ENCODE measurements at regions not wholly inside any gene's neighbourhood (a gene's known extent, or its start where the extent isn't known, plus 50 kb on each side); places are given as distances from the start of the nearest gene placed in this dataset.

GRCh38 chr2:176729706-176730569, 460.7 kb downstream of the MTX2 start:
- peak; percentile 20 for DNase-seq (ENCODE audit: low read depth)

DNA sequence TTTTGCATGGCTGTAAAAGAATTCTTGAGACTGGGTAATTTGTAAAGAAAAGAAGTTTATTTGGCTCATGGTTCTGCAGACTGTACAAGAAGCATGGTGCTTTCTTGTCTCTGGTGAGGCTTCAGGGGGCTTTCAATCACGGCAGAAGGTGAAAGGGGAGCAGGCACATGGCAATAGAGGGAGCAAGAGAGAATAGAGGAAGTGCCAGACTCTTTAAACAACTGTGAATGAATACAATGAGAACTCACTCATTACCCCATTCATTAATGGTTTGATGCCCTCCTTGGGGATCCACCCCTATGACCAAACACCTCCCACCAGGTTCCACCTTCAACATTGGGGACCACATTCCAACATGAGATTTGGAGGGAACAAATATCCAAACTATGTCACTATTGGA, 463.5 kb downstream of the MTX2 start:
- no peak for DNase-seq (ENCODE audit: low read depth)

DNA sequence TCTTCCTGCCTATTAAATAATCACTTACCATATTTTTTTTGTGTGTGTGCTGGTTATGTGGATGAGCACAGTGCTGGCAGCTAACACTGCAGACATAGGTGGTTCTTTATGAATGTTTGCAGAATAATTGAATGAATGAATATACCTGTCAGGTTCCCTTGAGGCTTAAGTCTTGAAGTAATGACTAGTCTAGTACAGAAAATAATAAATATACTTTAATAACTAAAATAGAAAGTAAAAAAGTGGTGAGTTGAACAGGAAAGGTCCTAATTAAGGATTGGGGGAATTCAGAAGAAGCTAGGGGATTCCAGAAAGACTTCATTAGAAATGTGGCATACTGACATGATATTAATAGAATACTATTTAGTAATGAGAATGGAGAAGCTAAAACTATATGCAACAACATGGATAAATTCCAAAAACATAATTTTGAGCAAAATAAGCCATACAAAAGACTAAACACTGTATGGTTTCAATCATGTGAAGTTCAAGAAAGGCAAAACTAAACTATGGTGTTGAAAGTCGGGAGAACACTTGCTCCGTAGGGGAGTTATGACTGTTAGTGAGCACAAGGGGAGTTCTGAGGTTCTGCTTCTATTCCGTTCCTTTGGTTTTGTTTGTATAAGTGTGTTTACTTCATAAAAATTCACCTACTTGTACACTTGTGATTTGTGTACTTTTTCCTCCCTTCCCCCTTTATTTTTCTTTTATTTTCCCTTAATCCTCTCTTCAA, 464.6 kb downstream of the MTX2 start:
- no peak for DNase-seq (ENCODE audit: low read depth)

DNA sequence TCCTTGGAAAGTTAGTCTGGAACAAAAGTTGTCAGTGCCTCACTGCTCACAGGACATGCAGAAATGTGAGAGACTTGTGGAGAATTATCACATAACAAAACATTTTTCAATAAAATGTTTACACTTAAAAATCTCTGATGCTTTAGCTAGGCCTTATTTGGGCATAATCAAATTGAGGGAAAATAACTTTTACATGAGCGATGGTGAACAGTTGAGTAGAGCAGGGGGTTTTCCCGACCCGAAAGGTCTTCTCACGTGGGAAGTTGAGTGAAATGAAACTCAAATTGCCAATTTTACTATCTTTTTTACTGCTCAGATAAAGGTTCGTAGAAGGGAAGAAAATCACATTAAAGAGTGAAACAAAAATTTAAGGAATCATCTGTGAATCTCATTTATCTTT, 465.6 kb downstream of the MTX2 start:
- no peak for DNase-seq (ENCODE audit: low read depth)

GRCh38 chr2:176742271-176742670, 470.3 kb upstream of the HNRNPA3 start:
- DNase-seq (ENCODE audit: low read depth), result no peak

DNA sequence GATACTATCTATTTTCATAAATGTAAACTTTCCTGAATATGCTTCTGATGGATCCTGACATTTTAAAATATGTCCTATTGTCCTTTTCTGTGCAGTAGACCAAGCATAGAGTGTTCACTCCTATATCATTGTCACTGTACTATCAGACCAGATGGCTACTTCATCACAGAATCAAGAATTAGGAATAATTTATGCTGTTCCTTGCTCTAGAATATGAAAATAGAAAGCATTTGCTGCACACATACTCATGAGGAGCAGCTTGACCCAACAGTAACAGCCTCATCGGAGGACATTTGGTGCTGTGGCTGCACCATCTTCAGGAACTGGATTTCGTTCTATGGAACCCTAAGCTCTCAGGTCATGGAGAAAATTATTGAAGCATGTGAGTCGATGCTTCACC, 468.9 kb upstream of the HNRNPA3 start:
- no peak for DNase-seq (ENCODE audit: low read depth)

GRCh38 chr2:176744146-176744545, 468.4 kb upstream of the HNRNPA3 start:
- DNase-seq (ENCODE audit: low read depth), result no peak

GRCh38 chr2:176745543-176746200, 466.9 kb upstream of the HNRNPA3 start:
- no peak for DNase-seq (ENCODE audit: low read depth)

DNA sequence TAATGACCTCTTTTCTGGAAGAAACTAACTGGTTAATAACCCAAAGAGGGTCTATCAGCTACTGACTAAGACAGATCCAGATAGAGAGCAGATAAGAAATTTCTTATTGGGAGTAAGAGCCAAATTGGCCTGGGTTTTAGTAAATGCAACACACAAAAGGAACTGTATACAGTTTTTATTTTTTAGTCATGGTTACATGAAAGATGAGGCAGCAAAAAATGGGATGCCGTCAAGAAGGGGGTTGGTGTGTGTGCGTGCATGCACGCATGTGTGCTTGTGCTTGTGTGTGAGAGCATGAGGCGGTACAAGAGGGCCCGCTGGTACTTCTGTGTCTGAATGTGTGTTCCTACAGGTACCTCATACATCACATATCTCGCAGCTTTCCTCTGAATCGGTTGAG, 466.2 kb upstream of the HNRNPA3 start:
- DNase-seq (ENCODE audit: low read depth), result no peak

DNA sequence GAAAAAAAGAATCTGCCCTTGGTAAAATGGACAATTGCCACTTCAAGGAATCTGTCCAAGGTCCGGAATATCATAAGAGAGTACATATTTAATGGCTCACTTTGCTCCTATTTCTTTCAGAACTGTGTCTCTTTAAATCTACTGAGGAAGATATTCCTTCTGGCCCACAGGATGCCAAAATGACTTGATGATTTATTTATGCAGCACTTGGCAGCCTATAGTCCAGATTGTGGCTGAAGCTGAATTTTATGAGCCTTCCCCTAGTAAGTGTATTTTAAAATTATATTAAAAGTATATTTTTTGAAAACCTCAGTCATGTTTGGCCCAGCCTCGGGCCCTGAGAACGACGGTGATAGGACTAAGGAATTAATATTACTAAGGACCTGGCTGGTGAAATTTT, 465.1 kb upstream of the HNRNPA3 start:
- DNase-seq (ENCODE audit: low read depth), result no peak

DNA sequence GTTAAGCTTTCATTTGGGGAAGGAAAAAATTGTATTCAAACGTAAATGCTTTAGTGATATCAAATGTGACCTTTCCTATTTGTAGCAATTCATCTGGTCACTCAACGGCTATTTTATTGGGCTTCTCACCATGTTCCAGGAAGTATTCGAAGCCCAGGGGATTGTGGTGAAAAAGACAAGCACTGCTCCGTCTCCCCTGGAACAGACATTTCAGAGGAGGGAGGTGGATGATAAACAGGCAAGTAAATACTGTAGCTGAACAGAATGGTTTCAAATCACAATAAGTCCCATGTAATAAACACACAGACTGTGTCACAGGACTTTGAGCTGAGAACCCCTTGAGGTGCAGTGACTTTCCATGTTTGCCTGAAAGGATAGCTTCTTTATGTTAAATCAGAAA, 464.7 kb upstream of the HNRNPA3 start:
- DNase-seq (ENCODE audit: low read depth), result no peak

- no peak for DNase-seq (ENCODE audit: low read depth)
Observed at GRCh38 chr2:176748662-176749061, 463.9 kb upstream of the HNRNPA3 start.

- DNase-seq (ENCODE audit: low read depth), result no peak
Observed at GRCh38 chr2:176751314-176752227, 461.0 kb upstream of the HNRNPA3 start.

- no peak for DNase-seq (ENCODE audit: low read depth)
Observed at GRCh38 chr2:176752295-176752694, 460.3 kb upstream of the HNRNPA3 start.

GRCh38 chr2:176753205-176753604, 459.4 kb upstream of the HNRNPA3 start:
- DNase-seq (ENCODE audit: low read depth), result no peak

GRCh38 chr2:176753752-176754474, 458.7 kb upstream of the HNRNPA3 start:
- DNase-seq (ENCODE audit: low read depth), result no peak

DNA sequence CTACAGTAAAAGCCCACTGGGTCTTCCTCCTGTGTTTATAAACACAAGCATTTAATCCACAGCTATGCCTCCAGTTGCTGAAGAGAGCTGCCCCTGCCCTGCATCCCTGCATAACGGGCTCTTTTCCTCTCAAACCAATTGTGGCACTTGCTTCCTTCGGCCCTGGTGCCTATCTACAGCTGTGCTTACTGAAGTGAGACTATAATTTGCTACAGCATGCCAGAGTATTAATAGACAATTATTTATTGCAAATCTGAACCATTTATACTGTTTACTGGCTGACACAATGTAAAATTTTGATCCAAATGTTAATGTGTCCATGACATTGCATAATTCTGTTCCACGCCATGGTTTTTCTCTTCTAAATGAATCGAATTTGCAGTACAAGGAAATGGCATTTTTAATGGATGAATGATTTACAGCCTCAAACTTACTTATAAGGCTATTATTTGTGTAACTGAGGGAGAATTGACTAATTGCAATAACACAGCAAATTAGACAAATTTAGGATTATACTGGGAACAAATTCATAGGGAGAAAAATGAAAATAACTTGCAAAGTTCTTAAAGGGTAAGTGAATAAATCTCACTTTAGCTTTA, 457.0 kb upstream of the HNRNPA3 start:
- no peak for DNase-seq (ENCODE audit: low read depth)

DNA sequence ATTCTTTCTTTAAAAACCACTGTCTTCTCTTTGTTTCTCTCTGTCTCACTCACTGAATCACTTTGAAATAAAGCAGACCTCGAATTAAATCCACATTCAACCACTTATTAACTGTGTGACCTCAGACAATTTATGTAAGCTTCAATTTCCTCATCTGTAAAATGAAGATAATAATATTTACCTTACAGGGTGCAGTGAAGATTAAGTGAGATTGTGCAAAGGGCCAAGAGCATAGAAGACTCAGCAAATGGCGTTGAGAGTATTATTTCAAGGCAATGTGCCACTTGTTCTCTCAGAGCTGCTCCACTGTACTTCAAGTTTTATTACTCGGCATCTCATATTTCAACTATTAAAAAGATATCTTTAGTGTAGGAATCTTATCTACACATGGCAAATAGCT, 454.2 kb upstream of the HNRNPA3 start:
- no peak for DNase-seq (ENCODE audit: low read depth)

GRCh38 chr2:176760439-176760838, 452.2 kb upstream of the HNRNPA3 start:
- no peak for DNase-seq (ENCODE audit: low read depth)

- DNase-seq (ENCODE audit: low read depth), result no peak
Observed at GRCh38 chr2:176763130-176763529, 449.5 kb upstream of the HNRNPA3 start.

Data from Daoy (cell line).